Breast epithelium (tissue), 4 donors: ENCODE measurements at regions not wholly inside any gene's neighbourhood (a gene's known extent, or its start where the extent isn't known, plus 50 kb on each side); places are given as distances from the start of the nearest gene placed in this dataset.

Experiments used
- DNase-seq, 2 donors: peaks; one replicate each; pipeline ENCODE4 v3.0.0-alpha.2; 2019; ENCODE audit warnings: low spot score in 2 of 2
- H3K27ac ChIP-seq, 2 donors: fragments of 200-600 bp; sonication (generic) in 1 of 2; one replicate each; pipeline ENCODE4 v1.5.1; 2016 to 2019; ENCODE audit warnings: mild to moderate bottlenecking in 1 of 2
- H3K27me3 ChIP-seq, 2 donors: fragments of 200-600 bp; sonication (generic) in 1 of 2; one replicate each; pipeline versions ENCODE4 v1.5.1 to v1.6.0; 2017 to 2019; ENCODE audit warnings: control low read depth in 1 of 2, mild to moderate bottlenecking in 1 of 2
- H3K36me3 ChIP-seq: fragments of 200-600 bp; one replicate; pipeline ENCODE4 v1.5.1; 2019
- H3K4me1 ChIP-seq, 2 donors: fragments of 200-600 bp; sonication (generic); one replicate each; pipeline ENCODE4 v1.5.1; 2016 to 2019; ENCODE audit warnings: control low read depth in 1 of 2
- H3K4me3 ChIP-seq, 3 donors: fragments of 200-600 bp; sonication (generic); 1 replicate in 2 of 3; 2 replicates in 1 of 3; pipeline ENCODE4 v1.5.1; 2016 to 2019; ENCODE audit warnings: mild to moderate bottlenecking in 3 of 3, moderate library complexity in 2 of 3
- H3K9me3 ChIP-seq, 2 donors: fragments of 200-600 bp; sonication (generic) in 1 of 2; one replicate each; pipeline ENCODE4 v1.5.1; 2016 to 2019; ENCODE audit warnings: control low read depth in 1 of 2
- POLR2A ChIP-seq: fragments of 450-650 bp; IDR thresholded peaks from one replicate; pipeline ENCODE4 v1.6.1; 2016; ENCODE audit warnings: antibody characterized with exemption, mild to moderate bottlenecking, moderate library complexity
- POLR2AphosphoS5 ChIP-seq, 3 donors: sonication (generic); formaldehyde crosslinking; IDR thresholded peaks; one replicate each; pipeline ENCODE4 v1.6.1; 2017; ENCODE audit warnings: antibody characterized with exemption in 3 of 3
- intact Hi-C: fragments of 100-400 bp; cut with DNase I; formaldehyde crosslinking; loops from one replicate; pipeline ENCODE4 v1.15.1; 2023; ENCODE audit warnings: low total_unique reads
- TF ChIP-seq, protein P1 (sequence below), 3 donors: fragments of 450-650 bp; IDR thresholded peaks; one replicate each; pipeline ENCODE4 v1.5.1; 2016 to 2017; ENCODE audit warnings: antibody characterized with exemption in 3 of 3, mild to moderate bottlenecking in 3 of 3, moderate library complexity in 3 of 3

- intact Hi-C loops: loop anchor here (5.0 kb wide), 1 partner anchor 818 kb away; no protein-coding TSS in a partner anchor
- DNase-seq: no peak
- TF ChIP-seq, protein P1, sequence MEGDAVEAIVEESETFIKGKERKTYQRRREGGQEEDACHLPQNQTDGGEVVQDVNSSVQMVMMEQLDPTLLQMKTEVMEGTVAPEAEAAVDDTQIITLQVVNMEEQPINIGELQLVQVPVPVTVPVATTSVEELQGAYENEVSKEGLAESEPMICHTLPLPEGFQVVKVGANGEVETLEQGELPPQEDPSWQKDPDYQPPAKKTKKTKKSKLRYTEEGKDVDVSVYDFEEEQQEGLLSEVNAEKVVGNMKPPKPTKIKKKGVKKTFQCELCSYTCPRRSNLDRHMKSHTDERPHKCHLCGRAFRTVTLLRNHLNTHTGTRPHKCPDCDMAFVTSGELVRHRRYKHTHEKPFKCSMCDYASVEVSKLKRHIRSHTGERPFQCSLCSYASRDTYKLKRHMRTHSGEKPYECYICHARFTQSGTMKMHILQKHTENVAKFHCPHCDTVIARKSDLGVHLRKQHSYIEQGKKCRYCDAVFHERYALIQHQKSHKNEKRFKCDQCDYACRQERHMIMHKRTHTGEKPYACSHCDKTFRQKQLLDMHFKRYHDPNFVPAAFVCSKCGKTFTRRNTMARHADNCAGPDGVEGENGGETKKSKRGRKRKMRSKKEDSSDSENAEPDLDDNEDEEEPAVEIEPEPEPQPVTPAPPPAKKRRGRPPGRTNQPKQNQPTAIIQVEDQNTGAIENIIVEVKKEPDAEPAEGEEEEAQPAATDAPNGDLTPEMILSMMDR (IDR thresholded peaks at IDR 0.05): no peak
- TF ChIP-seq POLR2A: no peak
- no peak for TF ChIP-seq POLR2AphosphoS5 (IDR thresholded peaks at IDR 0.05)
- no peaks in the 10 kb centered on the region for H3K4me1 ChIP-seq
- no peaks in the 10 kb centered on the region for H3K9me3 ChIP-seq
- no peaks in the 10 kb centered on the region for H3K36me3 ChIP-seq
- no peaks in the 10 kb centered on the region for H3K27me3 ChIP-seq
- H3K4me3 ChIP-seq: no peak overlapping the region
- H3K27ac ChIP-seq: no peak overlapping the region
Observed at GRCh38 chr5:142204219-142204618, 95.6 kb downstream of the NDFIP1 start.
